Uterus (tissue), 3 donors: ENCODE measurements at regions not wholly inside any gene's neighbourhood (a gene's known extent, or its start where the extent isn't known, plus 50 kb on each side); places are given as distances from the start of the nearest gene placed in this dataset.

ENCODE experiments used
- DNase-seq, 2 donors: peaks; one replicate each; pipeline ENCODE4 v3.0.0-alpha.2; 2019 to 2020
- H3K27ac ChIP-seq, 2 donors: fragments of 200-600 bp; sonication (generic); 1 replicate in 1 of 2; 2 replicates in 1 of 2; pipeline ENCODE4 v1.5.1; 2016 to 2018
- H3K27me3 ChIP-seq, 2 donors: fragments of 200-600 bp; sonication (generic); one replicate each; pipeline ENCODE4 v1.5.1; 2018 to 2019; ENCODE audit warnings: control low read depth in 1 of 2
- H3K36me3 ChIP-seq, 2 donors: fragments of 200-600 bp; sonication (generic); one replicate each; pipeline ENCODE4 v1.5.1; 2019; ENCODE audit warnings: control low read depth in 1 of 2
- H3K4me1 ChIP-seq, 2 donors: fragments of 200-600 bp; sonication (generic); one replicate each; pipeline ENCODE4 v1.5.1; 2018 to 2019; ENCODE audit warnings: control low read depth in 1 of 2
- H3K4me3 ChIP-seq, 2 donors: fragments of 200-600 bp; sonication (generic); 1 replicate in 1 of 2; 2 replicates in 1 of 2; pipeline ENCODE4 v1.5.1; 2018 to 2019; ENCODE audit warnings: mild to moderate bottlenecking in 1 of 2
- H3K9me3 ChIP-seq, 2 donors: fragments of 200-600 bp; sonication (generic); one replicate each; pipeline ENCODE4 v1.5.1; 2019; ENCODE audit warnings: control low read depth in 1 of 2
- CTCF ChIP-seq, 4 experiments: fragments of 200-600 bp in 2 of 4; fragments of 450-650 bp in 2 of 4; sonication (generic) in 2 of 4; IDR thresholded peaks; one replicate each; pipeline ENCODE4 v1.5.1; 2016 to 2019; ENCODE audit warnings: antibody characterized with exemption in 4 of 4, mild to moderate bottlenecking in 2 of 4, moderate library complexity in 1 of 4
- POLR2A ChIP-seq, 2 donors: fragments of 450-650 bp; IDR thresholded peaks; one replicate each; pipeline ENCODE4 v1.6.1; 2016; ENCODE audit warnings: antibody characterized with exemption in 2 of 2, mild to moderate bottlenecking in 1 of 2, moderate library complexity in 1 of 2
- intact Hi-C: fragments of 100-400 bp; cut with DNase I; formaldehyde crosslinking; loops from one replicate; pipeline ENCODE4 v1.15.1; 2023; ENCODE audit warnings: low total_unique reads
- donor health status: DM: yes; HTN: yes; CAD: no.

DNA sequence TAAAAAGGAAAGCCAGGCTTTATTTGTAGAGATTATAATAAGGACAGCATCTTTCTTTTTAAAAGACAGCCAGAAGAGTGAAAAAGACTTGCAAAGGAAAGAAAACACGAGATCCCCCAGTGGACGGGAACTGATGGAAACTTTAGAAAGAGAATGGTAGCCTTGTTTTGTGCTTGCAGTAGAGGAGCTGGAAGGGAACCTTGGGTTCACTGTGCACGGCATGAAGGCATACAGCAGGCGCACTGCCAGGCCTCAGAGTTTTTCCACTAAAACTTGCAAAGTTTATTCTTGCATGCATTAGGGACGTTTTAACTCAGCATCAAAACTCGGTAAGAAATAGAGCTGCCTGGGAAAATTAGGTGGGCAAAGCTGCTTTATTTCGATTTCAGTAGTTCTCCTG lies 248.6 kb downstream of the IRX1 start:
- Histone ChIP-seq H3K4me3 (no peak overlapping the region), H3K27ac (no peak overlapping the region), H3K36me3 (no peaks in the 10 kb centered on the region), H3K4me1 (no peaks in the 10 kb centered on the region), H3K9me3 (no peaks in the 10 kb centered on the region), H3K27me3 (no peaks in the 10 kb centered on the region)
- TF ChIP-seq CTCF (IDR thresholded peaks at IDR 0.05) (no peak), POLR2A (IDR thresholded peaks at IDR 0.05) (no peak)
- intact Hi-C loops: no loop called here
- DNase-seq: no peak

DNA sequence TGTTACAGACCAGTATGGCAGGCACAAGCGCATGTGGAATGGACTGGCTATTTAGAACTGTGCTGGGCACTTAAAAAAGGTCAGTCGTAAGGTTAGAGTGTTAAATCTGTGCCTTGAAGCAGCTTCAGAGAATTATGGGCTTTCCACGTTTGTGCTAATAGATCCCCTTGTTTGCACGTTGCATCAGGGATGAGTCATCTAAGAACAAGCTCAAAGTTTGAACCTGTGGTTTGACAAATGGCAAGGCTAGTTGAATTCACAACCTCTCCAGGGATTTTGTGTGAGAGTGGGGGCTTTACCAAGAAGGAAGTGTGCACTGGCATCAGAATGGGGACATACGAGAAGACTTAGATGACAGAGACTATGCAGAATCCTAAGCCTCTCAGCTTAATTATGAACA lies 249.6 kb downstream of the IRX1 start:
- no peak for DNase-seq
- Histone ChIP-seq H3K36me3 (no peaks in the 10 kb centered on the region), H3K4me3 (no peak overlapping the region), H3K27ac (no peak overlapping the region), H3K4me1 (no peaks in the 10 kb centered on the region), H3K9me3 (no peaks in the 10 kb centered on the region), H3K27me3 (no peaks in the 10 kb centered on the region)
- TF ChIP-seq CTCF (IDR thresholded peaks at IDR 0.05) (no peak), POLR2A (IDR thresholded peaks at IDR 0.05) (no peak)
- intact Hi-C loops: no loop called here

GRCh38 chr5:3852161-3852916 lies 256.7 kb downstream of the IRX1 start:
- Histone ChIP-seq H3K36me3 (no peaks in the 10 kb centered on the region), H3K27ac (no peak overlapping the region), H3K4me1 (no peaks in the 10 kb centered on the region), H3K4me3 (no peak overlapping the region), H3K9me3 (no peaks in the 10 kb centered on the region), H3K27me3 (no peaks in the 10 kb centered on the region)
- no peak for DNase-seq
- TF ChIP-seq CTCF (IDR thresholded peaks at IDR 0.05): no peak
- no peak for TF ChIP-seq POLR2A (IDR thresholded peaks at IDR 0.05)
- intact Hi-C loops: no loop called here

GRCh38 chr5:3853362-3853761 lies 257.7 kb downstream of the IRX1 start:
- Histone ChIP-seq H3K36me3 (no peaks in the 10 kb centered on the region), H3K9me3 (no peaks in the 10 kb centered on the region), H3K27ac (no peak overlapping the region), H3K4me1 (no peaks in the 10 kb centered on the region), H3K4me3 (no peak overlapping the region), H3K27me3 (no peaks in the 10 kb centered on the region)
- intact Hi-C loops: no loop called here
- DNase-seq: no peak
- TF ChIP-seq POLR2A (IDR thresholded peaks at IDR 0.05) (no peak), CTCF (IDR thresholded peaks at IDR 0.05) (no peak)

DNA sequence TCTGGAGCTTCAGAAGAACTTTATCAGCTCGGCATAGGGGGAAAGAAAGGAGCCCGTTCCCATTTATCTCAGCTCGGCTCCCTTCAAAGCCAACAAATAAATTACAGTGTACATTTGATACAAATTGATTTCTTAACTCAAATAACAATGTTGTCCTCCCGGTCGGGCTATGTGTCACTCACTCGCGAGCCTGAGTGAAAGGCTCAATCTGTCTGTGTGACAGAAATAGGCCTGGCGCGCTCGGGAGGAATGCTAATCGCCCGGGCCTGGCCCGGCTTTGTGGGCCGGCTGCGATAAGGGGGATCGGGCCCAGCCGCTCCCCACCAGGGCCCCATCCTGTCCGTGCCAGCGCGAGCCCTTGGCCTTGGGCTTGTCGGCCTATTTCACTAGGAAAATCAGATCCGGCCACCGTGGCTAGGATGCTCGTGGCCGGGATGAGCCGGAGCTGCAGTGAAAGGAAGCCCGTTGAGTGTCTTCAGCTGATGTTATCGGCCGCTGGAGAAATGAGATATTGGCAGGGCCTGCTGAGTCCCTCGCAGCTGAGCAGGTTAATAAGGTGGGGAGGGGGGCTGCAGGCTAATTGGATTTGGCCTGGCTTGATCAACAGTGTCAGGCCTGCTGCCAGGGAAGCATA lies 258.7 kb downstream of the IRX1 start:
- TF ChIP-seq CTCF (IDR thresholded peaks at IDR 0.05) (no peak), POLR2A (IDR thresholded peaks at IDR 0.05) (no peak)
- H3K36me3 ChIP-seq: no peaks in the 10 kb centered on the region
- H3K4me3 ChIP-seq: no peak overlapping the region
- H3K4me1 ChIP-seq: no peaks in the 10 kb centered on the region
- DNase-seq: no peak
- intact Hi-C loops: no loop called here
- no peak overlapping the region for H3K27ac ChIP-seq
- H3K27me3 ChIP-seq: no peaks in the 10 kb centered on the region
- H3K9me3 ChIP-seq: no peaks in the 10 kb centered on the region
